Esophagus squamous epithelium (tissue), 5 donors: ENCODE measurements at regions not wholly inside any gene's neighbourhood (a gene's known extent, or its start where the extent isn't known, plus 50 kb on each side); places are given as distances from the start of the nearest gene placed in this dataset.

ENCODE experiments used
- DNase-seq: peaks from one replicate; lab custom pipeline; 2025; lab: John Stamatoyannopoulos, UW
- H3K27ac ChIP-seq, 4 donors: fragments of 200-600 bp; sonication (generic); one replicate each; pipeline ENCODE4 v1.5.1; 2016 to 2019; ENCODE audit warnings: mild to moderate bottlenecking in 1 of 4
- H3K27me3 ChIP-seq, 4 donors: fragments of 200-600 bp; sonication (generic); 1 replicate in 3 of 4; 2 replicates in 1 of 4; pipeline versions ENCODE4 v1.5.1 to v1.6.0; 2017 to 2021; ENCODE audit warnings: antibody characterized with exemption in 1 of 4
- H3K36me3 ChIP-seq, 3 donors: fragments of 200-600 bp; sonication (generic); one replicate each; pipeline ENCODE4 v1.5.1; 2016 to 2019
- H3K4me1 ChIP-seq, 3 donors: fragments of 200-600 bp; sonication (generic); one replicate each; pipeline ENCODE4 v1.5.1; 2017 to 2019
- H3K4me3 ChIP-seq, 4 donors: fragments of 200-600 bp; sonication (generic); 1 replicate in 3 of 4; 2 replicates in 1 of 4; pipeline ENCODE4 v1.5.1; 2016 to 2019; ENCODE audit warnings: mild to moderate bottlenecking in 2 of 4, moderate library complexity in 1 of 4
- H3K9me3 ChIP-seq, 3 donors: fragments of 200-600 bp; sonication (generic); one replicate each; pipeline ENCODE4 v1.5.1; 2016 to 2019
- POLR2A ChIP-seq, 4 donors: fragments of 450-650 bp; IDR thresholded peaks; one replicate each; pipeline ENCODE4 v1.6.1; 2017; ENCODE audit warnings: antibody characterized with exemption in 4 of 4, mild to moderate bottlenecking in 4 of 4, moderate library complexity in 3 of 4
- WGBS, 2 donors: methylation state at CpG; one replicate each; pipeline ENCODE4 v1.1.5; 2018; 5-methylcytosine and 5-hydroxymethylcytosine counted together
- intact Hi-C: fragments of 100-400 bp; cut with DNase I; formaldehyde crosslinking; loops from one replicate; pipeline ENCODE4 v1.15.0; 2022
- TF ChIP-seq, protein P1 (sequence below), 6 experiments: fragments of 450-650 bp in 4 of 6; fragments of 200-600 bp in 2 of 6; sonication (generic) in 2 of 6; IDR thresholded peaks; one replicate each; pipeline ENCODE4 v1.5.1; 2016 to 2019; ENCODE audit warnings: antibody characterized with exemption in 6 of 6, mild to moderate bottlenecking in 4 of 6, moderate library complexity in 4 of 6
- donor health status: DM: yes; HTN: yes; CAD: no.

DNA sequence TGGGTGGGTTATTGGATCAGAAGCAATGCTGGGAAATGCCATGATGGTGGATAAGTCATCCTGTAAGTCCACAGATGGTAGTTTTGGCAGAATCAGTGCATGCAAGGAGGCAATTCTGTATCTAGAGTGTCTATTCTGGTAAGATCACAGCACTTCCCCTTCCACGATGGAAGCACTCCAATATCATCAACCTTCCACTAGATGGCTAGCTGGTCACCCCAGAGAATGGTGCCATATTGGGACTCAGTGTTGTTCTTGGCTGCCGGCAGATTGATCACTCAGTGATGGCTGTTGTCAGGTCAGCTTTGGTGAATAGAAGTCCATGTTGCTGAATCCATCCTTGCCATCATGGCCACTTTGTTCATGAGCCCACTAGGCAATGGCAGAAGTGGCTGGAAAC is 553.5 kb downstream of the CSNK1G3 start:
- intact Hi-C loops: no loop called here
- Histone ChIP-seq H3K9me3 (no peaks in the 10 kb centered on the region), H3K4me3 (no peak overlapping the region), H3K4me1 (peaks cover 0 to 18% (median 5%) of the 10 kb centered on the region in 3 donors), H3K36me3 (no peaks in the 10 kb centered on the region), H3K27me3 (no peaks in the 10 kb centered on the region), H3K27ac (no peak overlapping the region)
- TF ChIP-seq POLR2A (IDR thresholded peaks at IDR 0.05): no peak
- TF ChIP-seq, protein P1, sequence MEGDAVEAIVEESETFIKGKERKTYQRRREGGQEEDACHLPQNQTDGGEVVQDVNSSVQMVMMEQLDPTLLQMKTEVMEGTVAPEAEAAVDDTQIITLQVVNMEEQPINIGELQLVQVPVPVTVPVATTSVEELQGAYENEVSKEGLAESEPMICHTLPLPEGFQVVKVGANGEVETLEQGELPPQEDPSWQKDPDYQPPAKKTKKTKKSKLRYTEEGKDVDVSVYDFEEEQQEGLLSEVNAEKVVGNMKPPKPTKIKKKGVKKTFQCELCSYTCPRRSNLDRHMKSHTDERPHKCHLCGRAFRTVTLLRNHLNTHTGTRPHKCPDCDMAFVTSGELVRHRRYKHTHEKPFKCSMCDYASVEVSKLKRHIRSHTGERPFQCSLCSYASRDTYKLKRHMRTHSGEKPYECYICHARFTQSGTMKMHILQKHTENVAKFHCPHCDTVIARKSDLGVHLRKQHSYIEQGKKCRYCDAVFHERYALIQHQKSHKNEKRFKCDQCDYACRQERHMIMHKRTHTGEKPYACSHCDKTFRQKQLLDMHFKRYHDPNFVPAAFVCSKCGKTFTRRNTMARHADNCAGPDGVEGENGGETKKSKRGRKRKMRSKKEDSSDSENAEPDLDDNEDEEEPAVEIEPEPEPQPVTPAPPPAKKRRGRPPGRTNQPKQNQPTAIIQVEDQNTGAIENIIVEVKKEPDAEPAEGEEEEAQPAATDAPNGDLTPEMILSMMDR (IDR thresholded peaks at IDR 0.05): peak in 1 of 6 experiments; percentile 14
- WGBS, 2 donors: 82 to 92% methylated on average over 2 of the region's 2 CpGs
- DNase-seq: no peak

DNA sequence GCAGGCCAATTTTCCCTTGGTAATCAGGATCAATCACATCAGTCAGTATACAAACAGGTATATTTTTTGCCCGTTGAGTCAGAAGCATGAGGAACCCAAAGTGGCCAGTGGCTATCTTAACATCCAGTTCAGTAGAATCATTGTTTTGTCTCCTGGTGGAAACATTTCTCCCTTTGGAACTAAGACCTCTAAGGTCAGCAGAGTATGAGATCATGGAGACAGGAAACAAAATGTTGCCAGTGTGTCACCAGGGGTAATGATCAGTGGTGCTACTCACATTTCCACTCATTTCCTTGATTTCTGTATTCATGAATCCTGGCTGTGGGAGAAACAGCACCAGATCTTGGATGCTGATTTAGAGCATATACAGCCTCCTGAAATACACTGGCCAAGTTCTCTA is 553.0 kb downstream of the CSNK1G3 start:
- Histone ChIP-seq H3K27me3 (no peaks in the 10 kb centered on the region), H3K4me1 (peaks cover 0 to 24% (median 5%) of the 10 kb centered on the region in 3 donors), H3K9me3 (no peaks in the 10 kb centered on the region), H3K36me3 (no peaks in the 10 kb centered on the region), H3K27ac (no peak overlapping the region), H3K4me3 (no peak overlapping the region)
- WGBS, 2 donors: 85 to 100% methylated on average over 1 of the region's 1 CpG
- intact Hi-C loops: no loop called here
- no peak for DNase-seq
- TF ChIP-seq, protein P1 (IDR thresholded peaks at IDR 0.05): no peak
- no peak for TF ChIP-seq POLR2A (IDR thresholded peaks at IDR 0.05)

DNA sequence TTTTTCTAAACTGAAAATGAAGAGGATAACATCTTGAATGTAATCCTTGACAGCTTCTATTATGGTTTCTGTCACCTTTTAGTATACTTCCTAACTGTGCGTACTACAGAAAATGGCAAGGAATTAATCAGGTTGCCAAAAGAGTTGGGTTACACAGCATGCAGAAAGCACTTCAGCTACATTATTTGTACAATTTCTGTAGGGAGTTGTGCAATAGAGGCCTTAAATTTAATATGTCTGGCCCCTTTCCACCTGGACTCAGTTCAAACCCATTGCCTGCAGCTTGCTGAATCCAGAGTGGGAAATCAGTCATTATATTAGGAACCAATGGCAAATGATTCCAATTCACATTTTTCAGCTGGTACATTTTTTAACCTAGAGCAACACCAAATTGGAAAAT is 549.7 kb downstream of the CSNK1G3 start:
- intact Hi-C loops: no loop called here
- 18 to 59% methylated on average over 1 of the region's 1 CpG for WGBS, 2 donors

DNA sequence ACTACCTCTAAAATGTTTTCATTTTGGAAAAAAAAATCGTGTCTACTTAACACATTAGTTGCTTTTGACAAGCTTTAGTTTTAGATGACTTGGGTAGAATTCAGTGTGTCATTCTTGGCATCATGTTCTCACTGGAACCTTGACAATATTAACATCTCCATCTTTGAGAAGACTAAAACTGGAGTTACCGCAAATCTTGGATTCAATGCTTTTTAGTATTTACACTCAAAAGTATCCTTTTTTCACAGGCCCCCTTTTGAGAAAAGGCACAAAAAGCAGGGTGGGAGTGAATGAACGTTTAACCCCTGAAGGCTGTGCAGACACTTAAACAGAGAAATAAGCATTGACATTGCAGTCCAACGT is 549.1 kb downstream of the CSNK1G3 start:
- Histone ChIP-seq H3K4me1 (peaks cover 0 to 63% (median 19%) of the 10 kb centered on the region in 3 donors), H3K4me3 (no peak overlapping the region), H3K27ac (no peak overlapping the region), H3K9me3 (no peaks in the 10 kb centered on the region), H3K36me3 (no peaks in the 10 kb centered on the region), H3K27me3 (no peaks in the 10 kb centered on the region)
- 53% methylated on average over 4 of the region's 4 CpGs for WGBS, 2 donors
- intact Hi-C loops: no loop called here
- no peak for DNase-seq
- TF ChIP-seq POLR2A (IDR thresholded peaks at IDR 0.05): no peak
- TF ChIP-seq, protein P1 (IDR thresholded peaks at IDR 0.05): no peak

More for the DNA sequence above, 549.7 kb downstream of the CSNK1G3 start:
- no peaks in the 10 kb centered on the region for H3K36me3 ChIP-seq
- H3K9me3 ChIP-seq: no peaks in the 10 kb centered on the region
- TF ChIP-seq POLR2A (IDR thresholded peaks at IDR 0.05): no peak
- TF ChIP-seq, protein P1 (IDR thresholded peaks at IDR 0.05): no peak
- H3K27me3 ChIP-seq: no peaks in the 10 kb centered on the region
- H3K27ac ChIP-seq: no peak overlapping the region
- no peak overlapping the region for H3K4me3 ChIP-seq
- H3K4me1 ChIP-seq: peaks cover 0 to 57% (median 16%) of the 10 kb centered on the region in 3 donors
- no peak for DNase-seq

DNA sequence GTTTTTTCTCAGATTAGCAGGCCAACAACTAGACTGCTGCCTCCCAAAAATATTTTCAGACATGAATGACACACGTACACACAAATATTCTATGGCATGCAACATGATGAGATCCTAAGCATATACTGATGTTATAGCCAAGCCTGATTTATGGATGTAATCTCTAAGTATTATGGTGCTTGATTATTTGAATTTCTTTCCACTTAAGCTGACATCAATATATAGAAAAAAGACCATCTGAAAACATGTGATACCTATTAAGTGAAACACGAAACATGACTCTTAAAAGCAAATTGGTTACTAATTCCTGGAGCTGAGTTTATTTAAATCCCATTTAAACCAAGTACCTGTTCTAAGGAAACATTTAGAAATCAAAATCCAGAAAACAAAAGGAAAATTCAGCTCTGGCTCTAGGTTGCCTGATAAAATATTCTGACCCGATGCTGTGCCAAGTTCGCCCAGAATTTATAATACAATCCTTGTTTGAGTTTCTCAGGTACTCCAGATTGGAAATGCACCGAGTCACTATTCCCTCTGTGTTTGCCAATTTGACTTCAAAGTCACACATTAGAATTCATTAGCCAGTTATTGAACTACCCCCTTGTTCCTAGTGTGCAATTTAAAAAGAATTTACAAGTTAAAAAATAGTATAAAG is 548.6 kb downstream of the CSNK1G3 start:
- no peak for DNase-seq
- Histone ChIP-seq H3K4me1 (peaks cover 0 to 63% (median 19%) of the 10 kb centered on the region in 3 donors), H3K27ac (no peak overlapping the region), H3K27me3 (no peaks in the 10 kb centered on the region), H3K36me3 (no peaks in the 10 kb centered on the region), H3K4me3 (no peak overlapping the region), H3K9me3 (no peaks in the 10 kb centered on the region)
- 55 to 63% methylated on average over 5 of the region's 5 CpGs for WGBS, 2 donors
- TF ChIP-seq, protein P1 (IDR thresholded peaks at IDR 0.05): no peak
- no peak for TF ChIP-seq POLR2A (IDR thresholded peaks at IDR 0.05)
- intact Hi-C loops: no loop called here
